NCI-H1417 treated with DMSO at 0.1 percent for 48 hours (cell line): ENCODE measurements at regions not wholly inside any gene's neighbourhood (a gene's known extent, or its start where the extent isn't known, plus 50 kb on each side); places are given as distances from the start of the nearest gene placed in this dataset.
"Not testable (repeated sequence)": the region's sequence is repeated elsewhere in the genome, so short reads cannot be mapped to it uniquely, and the experiment has no call there.

ENCODE experiments used
- DNase-seq: peaks from one replicate; lab custom pipeline; 2025; lab: John Stamatoyannopoulos, UW

- DNase-seq = no peak
These were observed 144.3 kb upstream of the KCNE2 start for GRCh38 chr21:34219334-34220060.

GRCh38 chr21:34220556-34221195, 143.1 kb upstream of the KCNE2 start:
- no peak for DNase-seq

- DNase-seq = no peak
These were observed 142.3 kb upstream of the KCNE2 start for GRCh38 chr21:34221331-34222030.

GRCh38 chr21:34222031-34222335, 141.8 kb upstream of the KCNE2 start:
- DNase-seq = no peak

GRCh38 chr21:34223376-34223775, 140.4 kb upstream of the KCNE2 start:
- no peak for DNase-seq

- DNase-seq = no peak
These were observed 136.4 kb upstream of the KCNE2 start for GRCh38 chr21:34227386-34227852.

GRCh38 chr21:34228792-34229191, 135.0 kb upstream of the KCNE2 start:
- DNase-seq = no peak

GRCh38 chr21:34229353-34229752, 134.5 kb upstream of the KCNE2 start:
- DNase-seq = no peak

GRCh38 chr21:34233741-34234140, 130.1 kb upstream of the KCNE2 start:
- not testable (repeated sequence) for DNase-seq

- DNase-seq = no peak
These were observed 128.3 kb upstream of the KCNE2 start for GRCh38 chr21:34235514-34235913.

GRCh38 chr21:34242973-34243372, 120.8 kb upstream of the KCNE2 start:
- no peak for DNase-seq

- no peak for DNase-seq
These were observed 120.2 kb upstream of the KCNE2 start for GRCh38 chr21:34243562-34243961.

- DNase-seq = no peak
These were observed 111.1 kb upstream of the KCNE2 start for GRCh38 chr21:34252751-34253150.

GRCh38 chr21:34255073-34255472, 108.7 kb upstream of the KCNE2 start:
- no peak for DNase-seq

- no peak for DNase-seq
These were observed 103.4 kb upstream of the KCNE2 start for GRCh38 chr21:34260277-34261008.

GRCh38 chr21:34261841-34262468, 101.9 kb upstream of the KCNE2 start:
- no peak for DNase-seq

GRCh38 chr21:34262469-34262845, 101.3 kb upstream of the KCNE2 start:
- no peak for DNase-seq

GRCh38 chr21:34263629-34264028, 100.2 kb upstream of the KCNE2 start:
- DNase-seq = no peak

GRCh38 chr21:34266351-34266750, 97.5 kb upstream of the KCNE2 start:
- DNase-seq = no peak

GRCh38 chr21:34268493-34268892, 95.3 kb upstream of the KCNE2 start:
- no peak for DNase-seq

GRCh38 chr21:34270411-34270810, 93.4 kb upstream of the KCNE2 start:
- no peak for DNase-seq

GRCh38 chr21:34271189-34271851, 92.5 kb upstream of the KCNE2 start:
- no peak for DNase-seq
